ENCODE measurements at regions not wholly inside any gene's neighbourhood (a gene's known extent, or its start where the extent isn't known, plus 50 kb on each side); places are given as distances from the start of the nearest gene placed in this dataset.

- no peak overlapping the region for H2BK120ac ChIP-seq (ENCODE audit: low read depth, low read length, poor library complexity, severe bottlenecking)
- no peaks in the 10 kb centered on the region for H3K27me3 ChIP-seq (ENCODE audit: insufficient read depth, low read length)
- peaks cover 2% of the 10 kb centered on the region; the same call in 1 of the 2 replicates for H3K4me1 ChIP-seq (ENCODE audit: insufficient read depth, low read length)
- Mint-ChIP-seq H3K27me3 (ENCODE audit: low read depth) (no peaks in the 10 kb centered on the region), H3K27ac (no peak overlapping the region), H3K9me3 (no peaks in the 10 kb centered on the region), H3K4me1 (peaks cover 5 to 10% of the 10 kb centered on the region in 2 experiments), H3K36me3 (ENCODE audit: insufficient read depth in 1 of 3, low read depth in 3 of 3) (no peaks in the 10 kb centered on the region), H3K4me3 (no peak overlapping the region)
- H2BK12ac ChIP-seq (ENCODE audit: insufficient read length, low read depth, low read length): no peak overlapping the region
- H3K79me1 ChIP-seq (ENCODE audit: insufficient read depth, low read depth, low read length, poor library complexity, severe bottlenecking): no peaks in the 10 kb centered on the region
- H2AFZ ChIP-seq (ENCODE audit: low read length): no peak overlapping the region
- H2BK5ac ChIP-seq (ENCODE audit: insufficient read length, low read length): no peak overlapping the region
- no peaks in the 10 kb centered on the region for H4K20me1 ChIP-seq (ENCODE audit: control insufficient read depth, insufficient read depth, insufficient read length)
- H3K56ac ChIP-seq (ENCODE audit: insufficient read length, low read depth, low read length): no peak overlapping the region
- H3K18ac ChIP-seq (ENCODE audit: insufficient read length, low read depth, low read length): no peak overlapping the region
- H4K91ac ChIP-seq (ENCODE audit: insufficient read length, low read depth, low read length): no peak overlapping the region
- H4K8ac ChIP-seq (replicated peaks; ENCODE audit: insufficient read length, low read depth, low read length): no peak overlapping the region
- TF ChIP-seq, protein P1, sequence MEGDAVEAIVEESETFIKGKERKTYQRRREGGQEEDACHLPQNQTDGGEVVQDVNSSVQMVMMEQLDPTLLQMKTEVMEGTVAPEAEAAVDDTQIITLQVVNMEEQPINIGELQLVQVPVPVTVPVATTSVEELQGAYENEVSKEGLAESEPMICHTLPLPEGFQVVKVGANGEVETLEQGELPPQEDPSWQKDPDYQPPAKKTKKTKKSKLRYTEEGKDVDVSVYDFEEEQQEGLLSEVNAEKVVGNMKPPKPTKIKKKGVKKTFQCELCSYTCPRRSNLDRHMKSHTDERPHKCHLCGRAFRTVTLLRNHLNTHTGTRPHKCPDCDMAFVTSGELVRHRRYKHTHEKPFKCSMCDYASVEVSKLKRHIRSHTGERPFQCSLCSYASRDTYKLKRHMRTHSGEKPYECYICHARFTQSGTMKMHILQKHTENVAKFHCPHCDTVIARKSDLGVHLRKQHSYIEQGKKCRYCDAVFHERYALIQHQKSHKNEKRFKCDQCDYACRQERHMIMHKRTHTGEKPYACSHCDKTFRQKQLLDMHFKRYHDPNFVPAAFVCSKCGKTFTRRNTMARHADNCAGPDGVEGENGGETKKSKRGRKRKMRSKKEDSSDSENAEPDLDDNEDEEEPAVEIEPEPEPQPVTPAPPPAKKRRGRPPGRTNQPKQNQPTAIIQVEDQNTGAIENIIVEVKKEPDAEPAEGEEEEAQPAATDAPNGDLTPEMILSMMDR (conservative IDR thresholded peaks at IDR 0.05): no peak
- H3K79me2 ChIP-seq (ENCODE audit: insufficient read depth, low read length): no peaks in the 10 kb centered on the region
- no peak overlapping the region for H3K27ac ChIP-seq (ENCODE audit: insufficient read length, low read depth, low read length)
- H3T11ph ChIP-seq (ENCODE audit: low read length): no peak overlapping the region
- no peak overlapping the region for H3K4me2 ChIP-seq (ENCODE audit: insufficient read depth, insufficient read length, low read length)
- H3K23me2 ChIP-seq (ENCODE audit: insufficient read length, low read depth, low read length, poor library complexity, severe bottlenecking): no peaks in the 10 kb centered on the region
- no peak overlapping the region for H3K14ac ChIP-seq (ENCODE audit: insufficient read depth, low read length)
- no peak overlapping the region for H2AK5ac ChIP-seq (ENCODE audit: insufficient read length, low read length)
- WGBS (ENCODE audit: extremely low coverage, insufficient read length, low lambda C conversion rate): no CpG with 5 or more reads among the region's 9 CpGs
- no peak overlapping the region for H2BK20ac ChIP-seq (ENCODE audit: low read depth, low read length, poor library complexity, severe bottlenecking)
- H3K23ac ChIP-seq (ENCODE audit: insufficient read length, low read depth, low read length): no peak overlapping the region
- no peak overlapping the region for H2BK15ac ChIP-seq (ENCODE audit: low read depth, low read length)
- no peak for DNase-seq
- no peak overlapping the region for H3K9ac ChIP-seq (ENCODE audit: extremely low read depth, insufficient read length, low read length)
- H4K5ac ChIP-seq (ENCODE audit: insufficient read length, low read depth, low read length): no peak overlapping the region
- H3K9me3 ChIP-seq (ENCODE audit: control insufficient read depth, low read depth, low read length): no peaks in the 10 kb centered on the region
- no peak overlapping the region for H3K4ac ChIP-seq (ENCODE audit: low read depth, low read length)
These were observed 213.1 kb upstream of the FAT1 start for GRCh38 chr4:186936496-186937375.
